HepG2 (cell line): ENCODE measurements at regions not wholly inside any gene's neighbourhood (a gene's known extent, or its start where the extent isn't known, plus 50 kb on each side); places are given as distances from the start of the nearest gene placed in this dataset.

Source experiments
- ARNT2 ChIP-seq: sonication (generic); formaldehyde crosslinking; IDR thresholded peaks from 2 replicates; pipeline ENCODE4 v1.8.0; 2022; ENCODE audit warnings: mild to moderate bottlenecking, low read depth, missing genetic modification reagents, moderate library complexity
- BCL6 ChIP-seq: IDR thresholded peaks from 2 replicates; pipeline ENCODE4 v1.6.1; 2016; ENCODE audit warnings: missing genetic modification reagents, missing compliant biosample characterization
- FOXJ3 ChIP-seq: sonication (generic); formaldehyde crosslinking; IDR thresholded peaks from 2 replicates; pipeline ENCODE4 v1.4.0; 2020; ENCODE audit warnings: missing genetic modification reagents, mild to moderate bottlenecking, borderline replicate concordance
- MED8 ChIP-seq: sonication (generic); formaldehyde crosslinking; IDR thresholded peaks from 2 replicates; pipeline ENCODE4 v1.8.1; 2023; ENCODE audit warnings: mild to moderate bottlenecking, missing genetic modification reagents; ENCODE audit not compliant: insufficient replicate concordance
- ZNF780A ChIP-seq: sonication (generic); formaldehyde crosslinking; IDR thresholded peaks from 2 replicates; pipeline ENCODE4 v1.8.0; 2022; ENCODE audit warnings: mild to moderate bottlenecking, missing genetic modification reagents, moderate library complexity
- TF ChIP-seq, protein P1 (sequence below), 2 experiments: sonication (generic) in 1 of 2; formaldehyde crosslinking in 1 of 2; IDR thresholded peaks; 2 replicates each; pipeline versions ENCODE4 v1.4.0 to v1.6.1; 2016 to 2020; ENCODE audit warnings: borderline replicate concordance in 1 of 2, low read depth in 1 of 2, mild to moderate bottlenecking in 1 of 2, missing genetic modification reagents in 1 of 2
- TF ChIP-seq, protein P2 (sequence below): sonication (generic); formaldehyde crosslinking; IDR thresholded peaks from 2 replicates; pipeline ENCODE4 v1.4.0; 2020; ENCODE audit warnings: missing genetic modification reagents, borderline replicate concordance
- TF ChIP-seq, protein P3 (sequence below): sonication (generic); formaldehyde crosslinking; IDR thresholded peaks from 2 replicates; pipeline ENCODE4 v1.4.0; 2020; ENCODE audit warnings: mild to moderate bottlenecking, missing genetic modification reagents
- TF ChIP-seq, protein P4 (sequence below): sonication (generic); formaldehyde crosslinking; IDR thresholded peaks from 2 replicates; pipeline ENCODE4 v1.5.1; 2020; ENCODE audit warnings: missing genetic modification reagents, mild to moderate bottlenecking, borderline replicate concordance

DNA sequence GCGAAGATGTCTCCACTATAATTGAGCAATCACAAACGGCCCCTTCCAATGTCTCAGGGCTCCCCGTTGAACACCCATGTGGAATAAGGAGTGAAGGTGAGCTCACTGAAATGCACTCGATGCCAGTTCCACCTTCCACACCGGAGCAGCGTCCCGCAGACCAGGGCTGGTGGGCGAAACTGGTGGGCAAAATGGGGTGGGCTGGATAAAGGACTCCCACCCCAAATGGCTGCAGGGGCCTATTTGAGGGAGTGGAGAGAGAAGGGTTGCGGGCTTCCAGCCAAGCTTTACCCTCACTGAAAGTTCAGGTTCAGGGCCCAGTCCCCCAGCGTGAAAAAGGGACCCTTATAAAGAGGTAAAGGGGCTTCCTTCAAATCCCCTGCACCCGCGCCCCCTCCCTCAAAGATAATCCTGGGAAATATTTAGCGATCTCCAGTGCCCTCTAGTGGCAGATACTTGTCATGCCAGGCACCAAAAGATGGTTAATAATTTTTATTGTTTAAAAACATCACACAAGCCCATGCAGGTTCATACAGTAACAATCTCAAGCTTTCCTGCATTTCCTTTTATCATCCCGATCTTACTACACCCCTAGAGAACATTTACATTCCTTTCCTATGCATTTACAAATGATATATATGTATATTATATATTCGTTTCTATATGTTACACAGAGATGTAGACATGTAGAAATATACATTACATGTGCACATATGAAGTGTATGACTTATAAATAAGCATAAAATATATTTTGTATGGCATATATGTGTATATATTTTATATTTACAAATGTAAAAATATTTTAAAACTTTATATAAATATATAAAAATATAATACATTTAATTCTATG, 58.2 kb upstream of the NKX2-2 start (continued):
- no peak for TF ChIP-seq FOXJ3 (CRISPR knock-in tag)
- TF ChIP-seq ZNF780A (CRISPR knock-in tag), result no peak
- TF ChIP-seq, protein P1, sequence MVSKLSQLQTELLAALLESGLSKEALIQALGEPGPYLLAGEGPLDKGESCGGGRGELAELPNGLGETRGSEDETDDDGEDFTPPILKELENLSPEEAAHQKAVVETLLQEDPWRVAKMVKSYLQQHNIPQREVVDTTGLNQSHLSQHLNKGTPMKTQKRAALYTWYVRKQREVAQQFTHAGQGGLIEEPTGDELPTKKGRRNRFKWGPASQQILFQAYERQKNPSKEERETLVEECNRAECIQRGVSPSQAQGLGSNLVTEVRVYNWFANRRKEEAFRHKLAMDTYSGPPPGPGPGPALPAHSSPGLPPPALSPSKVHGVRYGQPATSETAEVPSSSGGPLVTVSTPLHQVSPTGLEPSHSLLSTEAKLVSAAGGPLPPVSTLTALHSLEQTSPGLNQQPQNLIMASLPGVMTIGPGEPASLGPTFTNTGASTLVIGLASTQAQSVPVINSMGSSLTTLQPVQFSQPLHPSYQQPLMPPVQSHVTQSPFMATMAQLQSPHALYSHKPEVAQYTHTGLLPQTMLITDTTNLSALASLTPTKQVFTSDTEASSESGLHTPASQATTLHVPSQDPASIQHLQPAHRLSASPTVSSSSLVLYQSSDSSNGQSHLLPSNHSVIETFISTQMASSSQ (IDR thresholded peaks at IDR 0.05; ENCODE audit: low read depth), result no peak
- TF ChIP-seq, protein P1 (CRISPR knock-in tag; IDR thresholded peaks at IDR 0.05; ENCODE audit: borderline replicate concordance), result no peak
- TF ChIP-seq, protein P2, sequence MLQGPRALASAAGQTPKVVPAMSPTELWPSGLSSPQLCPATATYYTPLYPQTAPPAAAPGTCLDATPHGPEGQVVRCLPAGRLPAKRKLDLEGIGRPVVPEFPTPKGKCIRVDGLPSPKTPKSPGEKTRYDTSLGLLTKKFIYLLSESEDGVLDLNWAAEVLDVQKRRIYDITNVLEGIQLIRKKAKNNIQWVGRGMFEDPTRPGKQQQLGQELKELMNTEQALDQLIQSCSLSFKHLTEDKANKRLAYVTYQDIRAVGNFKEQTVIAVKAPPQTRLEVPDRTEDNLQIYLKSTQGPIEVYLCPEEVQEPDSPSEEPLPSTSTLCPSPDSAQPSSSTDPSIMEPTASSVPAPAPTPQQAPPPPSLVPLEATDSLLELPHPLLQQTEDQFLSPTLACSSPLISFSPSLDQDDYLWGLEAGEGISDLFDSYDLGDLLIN (CRISPR knock-in tag), result no peak
- no peak for TF ChIP-seq MED8
- TF ChIP-seq ARNT2 (CRISPR knock-in tag), result no peak
- TF ChIP-seq, protein P3, sequence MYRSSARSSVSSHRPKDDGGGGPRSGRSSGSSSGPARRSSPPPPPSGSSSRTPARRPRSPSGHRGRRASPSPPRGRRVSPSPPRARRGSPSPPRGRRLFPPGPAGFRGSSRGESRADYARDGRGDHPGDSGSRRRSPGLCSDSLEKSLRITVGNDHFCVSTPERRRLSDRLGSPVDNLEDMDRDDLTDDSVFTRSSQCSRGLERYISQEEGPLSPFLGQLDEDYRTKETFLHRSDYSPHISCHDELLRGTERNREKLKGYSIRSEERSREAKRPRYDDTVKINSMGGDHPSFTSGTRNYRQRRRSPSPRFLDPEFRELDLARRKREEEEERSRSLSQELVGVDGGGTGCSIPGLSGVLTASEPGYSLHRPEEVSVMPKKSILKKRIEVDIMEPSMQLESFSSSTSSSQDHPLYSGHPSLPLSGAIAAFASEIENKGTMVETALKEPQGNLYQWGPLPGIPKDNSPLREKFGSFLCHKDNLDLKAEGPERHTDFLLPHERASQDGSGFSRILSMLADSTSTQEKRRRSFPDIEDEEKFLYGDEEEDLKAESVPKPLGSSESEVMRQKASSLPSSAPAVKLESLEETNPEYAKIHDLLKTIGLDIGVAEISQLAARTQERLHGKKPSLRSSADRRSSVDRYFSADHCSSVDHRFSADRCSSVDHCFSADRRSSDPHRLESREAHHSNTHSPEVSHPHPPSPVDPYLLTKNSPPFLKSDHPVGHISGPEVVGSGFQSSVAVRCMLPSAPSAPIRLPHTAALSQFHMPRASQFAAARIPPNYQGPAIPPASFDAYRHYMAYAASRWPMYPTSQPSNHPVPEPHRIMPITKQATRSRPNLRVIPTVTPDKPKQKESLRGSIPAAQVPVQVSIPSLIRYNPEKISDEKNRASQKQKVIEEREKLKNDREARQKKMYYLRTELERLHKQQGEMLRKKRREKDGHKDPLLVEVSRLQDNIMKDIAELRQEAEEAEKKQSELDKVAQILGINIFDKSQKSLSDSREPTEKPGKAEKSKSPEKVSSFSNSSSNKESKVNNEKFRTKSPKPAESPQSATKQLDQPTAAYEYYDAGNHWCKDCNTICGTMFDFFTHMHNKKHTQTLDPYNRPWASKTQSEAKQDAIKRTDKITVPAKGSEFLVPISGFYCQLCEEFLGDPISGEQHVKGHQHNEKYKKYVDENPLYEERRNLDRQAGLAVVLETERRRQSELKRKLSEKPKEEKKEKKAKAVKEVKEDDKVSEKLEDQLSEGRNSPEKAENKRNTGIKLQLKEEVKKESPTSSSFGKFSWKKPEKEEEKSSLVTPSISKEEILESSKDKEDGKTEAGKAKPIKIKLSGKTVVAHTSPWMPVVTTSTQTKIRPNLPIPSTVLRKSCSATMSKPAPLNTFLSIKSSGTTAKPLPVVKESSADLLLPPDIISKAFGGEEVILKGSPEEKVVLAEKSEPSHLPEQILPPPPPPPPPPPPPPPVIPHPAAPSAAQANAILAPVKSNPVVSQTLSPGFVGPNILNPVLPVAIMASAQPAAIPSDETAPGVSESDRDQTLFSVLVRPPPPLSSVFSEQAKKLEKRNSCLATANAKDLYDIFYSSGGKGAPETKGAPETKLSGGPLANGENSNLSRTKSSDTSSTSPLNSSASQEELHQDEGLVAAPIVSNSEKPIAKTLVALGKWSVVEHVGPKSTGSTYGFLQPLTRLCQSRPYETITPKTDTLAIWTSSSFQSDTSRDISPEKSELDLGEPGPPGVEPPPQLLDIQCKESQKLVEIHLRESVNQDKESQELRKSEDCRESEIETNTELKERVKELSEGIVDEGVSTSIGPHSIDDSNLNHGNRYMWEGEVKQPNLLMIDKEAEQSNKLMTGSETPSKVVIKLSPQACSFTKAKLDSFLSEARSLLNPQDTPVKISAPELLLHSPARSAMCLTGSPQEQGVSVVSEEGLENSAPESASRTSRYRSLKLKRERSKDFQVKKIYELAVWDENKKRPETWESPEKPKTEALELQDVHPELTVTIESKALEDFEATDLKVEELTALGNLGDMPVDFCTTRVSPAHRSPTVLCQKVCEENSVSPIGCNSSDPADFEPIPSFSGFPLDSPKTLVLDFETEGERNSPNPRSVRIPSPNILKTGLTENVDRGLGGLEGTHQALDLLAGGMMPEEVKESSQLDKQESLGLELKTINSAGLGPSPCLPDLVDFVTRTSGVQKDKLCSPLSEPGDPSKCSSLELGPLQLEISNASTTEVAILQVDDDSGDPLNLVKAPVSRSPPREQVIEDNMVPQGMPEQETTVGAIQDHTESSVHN (CRISPR knock-in tag), result no peak
- TF ChIP-seq BCL6, result no peak
- TF ChIP-seq, protein P4, sequence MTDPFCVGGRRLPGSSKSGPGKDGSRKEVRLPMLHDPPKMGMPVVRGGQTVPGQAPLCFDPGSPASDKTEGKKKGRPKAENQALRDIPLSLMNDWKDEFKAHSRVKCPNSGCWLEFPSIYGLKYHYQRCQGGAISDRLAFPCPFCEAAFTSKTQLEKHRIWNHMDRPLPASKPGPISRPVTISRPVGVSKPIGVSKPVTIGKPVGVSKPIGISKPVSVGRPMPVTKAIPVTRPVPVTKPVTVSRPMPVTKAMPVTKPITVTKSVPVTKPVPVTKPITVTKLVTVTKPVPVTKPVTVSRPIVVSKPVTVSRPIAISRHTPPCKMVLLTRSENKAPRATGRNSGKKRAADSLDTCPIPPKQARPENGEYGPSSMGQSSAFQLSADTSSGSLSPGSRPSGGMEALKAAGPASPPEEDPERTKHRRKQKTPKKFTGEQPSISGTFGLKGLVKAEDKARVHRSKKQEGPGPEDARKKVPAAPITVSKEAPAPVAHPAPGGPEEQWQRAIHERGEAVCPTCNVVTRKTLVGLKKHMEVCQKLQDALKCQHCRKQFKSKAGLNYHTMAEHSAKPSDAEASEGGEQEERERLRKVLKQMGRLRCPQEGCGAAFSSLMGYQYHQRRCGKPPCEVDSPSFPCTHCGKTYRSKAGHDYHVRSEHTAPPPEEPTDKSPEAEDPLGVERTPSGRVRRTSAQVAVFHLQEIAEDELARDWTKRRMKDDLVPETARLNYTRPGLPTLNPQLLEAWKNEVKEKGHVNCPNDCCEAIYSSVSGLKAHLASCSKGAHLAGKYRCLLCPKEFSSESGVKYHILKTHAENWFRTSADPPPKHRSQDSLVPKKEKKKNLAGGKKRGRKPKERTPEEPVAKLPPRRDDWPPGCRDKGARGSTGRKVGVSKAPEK (CRISPR knock-in tag), result no peak
